Activated naive CD8-positive, alpha-beta T cell treated with anti-CD3 and anti-CD28 coated beads, Interleukin-2, amount 10 ng/mL, durations not matched to agents 7 days and 5 days (primary cell): ENCODE measurements at regions not wholly inside any gene's neighbourhood (a gene's known extent, or its start where the extent isn't known, plus 50 kb on each side); places are given as distances from the start of the nearest gene placed in this dataset.

Experiments
- ATAC-seq: fragments of 150-1000 bp; cut with Tn5 transposase; one replicate; pipeline ENCODE4 v1.10.0; 2021; ENCODE audit warnings: low read depth, moderate library complexity
- POLR2A ChIA-PET: fragments of 350-600 bp; sonication (Branson Sonifier 250); formaldehyde crosslinking; loops from one replicate; lab custom pipeline; 2021; ENCODE audit warnings: antibody characterized with exemption; lab: Charles Lee
- DNase-seq: peaks from one replicate; pipeline ENCODE4 v3.0.0; 2021
- H3K27ac Mint-ChIP-seq: one replicate; pipeline ENCODE4 v1.8.0; 2022; ENCODE audit warnings: mild to moderate bottlenecking, mixed read lengths
- H3K27me3 Mint-ChIP-seq: one replicate; pipeline ENCODE4 v1.8.0; 2022; ENCODE audit warnings: mild to moderate bottlenecking, moderate library complexity, mixed read lengths
- H3K36me3 Mint-ChIP-seq: one replicate; pipeline ENCODE4 v1.8.0; 2021; ENCODE audit warnings: mild to moderate bottlenecking, mixed read lengths
- H3K4me1 Mint-ChIP-seq: one replicate; pipeline ENCODE4 v1.8.0; 2021; ENCODE audit warnings: mixed read lengths
- H3K4me3 Mint-ChIP-seq: one replicate; pipeline ENCODE4 v1.8.0; 2022; ENCODE audit warnings: mild to moderate bottlenecking, moderate library complexity, mixed read lengths
- H3K9me3 Mint-ChIP-seq: one replicate; pipeline ENCODE4 v1.8.0; 2021; ENCODE audit warnings: mixed read lengths

DNA sequence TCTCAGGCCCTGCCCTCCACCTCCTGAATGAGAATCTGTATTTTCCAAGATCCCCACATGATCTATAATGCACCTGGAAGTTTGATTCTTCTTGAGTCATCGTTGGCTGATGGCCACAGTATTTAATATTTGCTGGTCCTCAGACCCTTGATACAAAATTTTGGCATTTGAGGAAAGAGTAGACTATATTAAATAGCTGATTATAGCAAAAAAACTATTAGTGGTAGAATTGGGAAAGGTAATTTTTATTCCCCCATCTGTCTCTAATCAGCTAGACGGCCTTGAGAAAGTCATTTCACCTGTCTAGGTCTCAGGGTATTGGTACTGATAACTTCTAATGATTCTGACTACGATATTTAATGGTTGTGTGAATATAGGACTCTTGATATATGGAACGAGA, 176.8 kb downstream of the BMP2 start:
- H3K36me3 Mint-ChIP-seq: no peaks in the 10 kb centered on the region
- no peaks in the 10 kb centered on the region for H3K9me3 Mint-ChIP-seq
- ATAC-seq (no peak), DNase-seq (no peak)
- no peak overlapping the region for H3K27ac Mint-ChIP-seq
- H3K4me1 Mint-ChIP-seq: no peaks in the 10 kb centered on the region
- POLR2A ChIA-PET: no interaction called here
- no peak overlapping the region for H3K4me3 Mint-ChIP-seq
- H3K27me3 Mint-ChIP-seq: no peaks in the 10 kb centered on the region

DNA sequence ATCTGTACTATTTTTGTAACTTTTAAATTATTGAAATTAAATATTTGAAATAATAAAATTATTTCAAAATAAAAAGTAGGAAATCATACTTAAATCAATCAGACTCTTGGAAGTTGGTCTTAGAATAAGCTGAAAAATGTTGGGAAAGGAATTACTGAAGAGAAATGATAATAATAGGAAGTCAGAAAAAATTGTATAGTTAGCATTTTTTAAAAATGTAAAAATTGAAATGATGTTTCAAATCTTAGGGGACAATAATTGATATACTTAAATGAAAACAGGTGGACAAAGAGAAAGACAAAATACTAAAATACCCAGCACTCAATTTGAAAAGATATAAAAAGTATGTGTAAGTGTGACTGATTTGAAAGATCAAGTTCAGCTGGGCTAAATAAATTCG, 186.1 kb downstream of the BMP2 start:
- Mint-ChIP-seq H3K4me1 (no peaks in the 10 kb centered on the region), H3K27ac (no peak overlapping the region), H3K4me3 (no peak overlapping the region), H3K36me3 (no peaks in the 10 kb centered on the region), H3K27me3 (no peaks in the 10 kb centered on the region), H3K9me3 (peaks cover 12% of the 10 kb centered on the region)
- POLR2A ChIA-PET: no interaction called here
- ATAC-seq: no peak
- no peak for DNase-seq

DNA sequence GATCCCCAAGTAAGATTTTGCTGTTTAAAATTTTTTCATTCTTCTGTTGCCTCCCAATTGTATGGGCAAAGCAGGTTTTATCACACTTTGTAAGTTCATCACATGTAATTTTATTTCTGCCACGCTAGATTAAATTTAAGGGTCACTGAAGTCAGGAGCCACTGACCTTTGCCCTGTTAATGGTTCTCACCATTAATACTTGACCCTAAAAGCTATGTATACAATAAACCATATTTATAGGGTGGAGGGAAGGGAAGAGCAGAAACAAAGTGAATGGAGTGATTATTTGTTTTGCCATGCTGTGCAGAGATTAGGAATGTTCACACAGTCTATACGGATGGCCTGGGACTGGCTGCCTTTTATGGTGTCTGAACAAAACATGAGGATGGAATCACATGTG, 186.7 kb downstream of the BMP2 start:
- Mint-ChIP-seq H3K27me3 (no peaks in the 10 kb centered on the region), H3K36me3 (no peaks in the 10 kb centered on the region), H3K4me3 (no peak overlapping the region), H3K4me1 (no peaks in the 10 kb centered on the region), H3K27ac (no peak overlapping the region), H3K9me3 (peaks cover 12% of the 10 kb centered on the region)
- POLR2A ChIA-PET: no interaction called here
- no peak for DNase-seq
- no peak for ATAC-seq

DNA sequence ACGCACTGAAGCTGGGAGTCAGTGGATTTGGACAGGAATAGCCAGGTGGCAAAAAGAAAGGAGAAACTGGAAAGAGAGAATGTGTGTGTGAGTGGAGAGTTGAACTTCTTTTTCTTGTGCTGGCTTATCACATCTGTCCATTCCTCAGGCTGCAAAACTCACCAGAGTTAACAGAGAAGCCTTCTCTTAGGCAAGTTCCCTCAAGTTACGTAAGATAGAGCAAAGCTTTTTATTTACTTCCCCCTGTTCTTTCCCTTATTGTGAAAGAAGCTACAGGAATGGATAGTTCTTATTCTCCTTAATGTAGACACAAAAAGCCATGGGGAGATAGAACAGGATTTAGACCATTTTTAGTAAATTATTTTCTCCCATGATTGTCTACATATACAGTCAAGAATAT, 188.6 kb downstream of the BMP2 start:
- H3K27ac Mint-ChIP-seq: no peak overlapping the region

DNA sequence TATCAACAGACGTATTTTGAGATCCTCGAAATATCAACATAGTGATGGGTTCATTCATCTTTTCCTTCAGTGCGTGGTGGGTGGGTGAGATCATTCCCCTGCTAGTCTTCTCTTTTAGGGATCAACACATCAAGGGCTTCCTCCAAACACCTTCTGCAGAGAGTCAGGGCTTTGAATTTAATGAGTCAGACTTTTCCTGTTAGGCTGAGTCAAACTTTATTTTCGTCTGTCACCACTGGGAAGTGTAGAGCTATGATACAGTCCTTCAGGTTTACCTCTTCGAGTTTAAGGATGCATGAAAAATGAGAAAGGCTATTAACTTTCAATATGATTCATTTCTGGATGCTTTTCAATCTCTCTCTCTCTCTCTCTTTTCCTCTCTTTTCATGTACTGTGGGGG, 189.1 kb downstream of the BMP2 start:
- POLR2A ChIA-PET: no interaction called here
- H3K4me1 Mint-ChIP-seq: no peaks in the 10 kb centered on the region
- no peak overlapping the region for H3K27ac Mint-ChIP-seq
- ATAC-seq (no peak), DNase-seq (no peak)
- no peaks in the 10 kb centered on the region for H3K36me3 Mint-ChIP-seq
- H3K9me3 Mint-ChIP-seq: peaks cover 4% of the 10 kb centered on the region
- no peaks in the 10 kb centered on the region for H3K27me3 Mint-ChIP-seq
- H3K4me3 Mint-ChIP-seq: no peak overlapping the region

More for the DNA sequence above, 188.6 kb downstream of the BMP2 start:
- no peaks in the 10 kb centered on the region for H3K4me1 Mint-ChIP-seq
- POLR2A ChIA-PET: no interaction called here
- H3K4me3 Mint-ChIP-seq: no peak overlapping the region
- ATAC-seq: no peak
- H3K36me3 Mint-ChIP-seq: no peaks in the 10 kb centered on the region
- no peak for DNase-seq
- H3K27me3 Mint-ChIP-seq: no peaks in the 10 kb centered on the region
- peaks cover 6% of the 10 kb centered on the region for H3K9me3 Mint-ChIP-seq

DNA sequence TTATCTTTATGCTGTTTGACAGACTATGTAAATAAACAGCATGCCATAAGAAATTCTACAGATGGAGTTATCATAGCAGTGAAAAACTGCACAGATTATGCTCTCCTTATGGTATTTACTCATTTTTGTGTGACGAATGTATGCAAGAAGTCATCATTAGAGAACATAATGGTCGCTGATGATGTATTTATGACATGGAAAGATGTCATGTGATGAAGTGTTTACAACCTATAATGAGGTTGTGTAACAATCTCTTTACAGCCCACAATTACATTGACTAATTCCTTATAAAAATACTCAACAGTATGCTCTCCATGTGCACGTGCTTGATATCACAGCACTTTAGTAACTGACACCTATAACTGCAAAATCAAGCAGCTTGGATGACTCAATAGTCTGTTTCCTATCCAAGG, 192.4 kb downstream of the BMP2 start:
- no peaks in the 10 kb centered on the region for H3K36me3 Mint-ChIP-seq
- peaks cover 3% of the 10 kb centered on the region for H3K9me3 Mint-ChIP-seq
- ATAC-seq (no peak), DNase-seq (no peak)
- POLR2A ChIA-PET: no interaction called here
- no peaks in the 10 kb centered on the region for H3K4me1 Mint-ChIP-seq
- H3K27ac Mint-ChIP-seq: no peak overlapping the region
- H3K27me3 Mint-ChIP-seq: no peaks in the 10 kb centered on the region
- H3K4me3 Mint-ChIP-seq: no peak overlapping the region

DNA sequence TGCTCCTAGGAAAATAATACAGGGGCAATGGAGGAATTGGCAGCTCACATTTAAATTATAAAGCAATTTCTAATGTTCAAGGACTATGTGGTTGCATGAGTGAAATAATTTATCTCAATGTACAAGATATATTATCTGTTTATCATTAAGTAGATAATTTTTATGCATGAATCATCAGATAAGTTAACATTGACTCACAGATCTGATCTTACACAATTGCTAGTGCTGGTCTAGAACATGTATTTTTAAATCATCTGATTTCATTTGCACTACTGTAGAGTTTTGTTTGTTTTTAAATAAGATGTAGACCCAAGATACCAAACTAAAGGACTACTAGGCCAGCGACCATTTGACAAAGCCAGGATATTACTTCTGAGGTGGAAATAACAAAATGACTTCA, 199.2 kb downstream of the BMP2 start:
- POLR2A ChIA-PET: no interaction called here
- ATAC-seq (no peak), DNase-seq (no peak)
- no peaks in the 10 kb centered on the region for H3K27me3 Mint-ChIP-seq
- no peaks in the 10 kb centered on the region for H3K36me3 Mint-ChIP-seq
- H3K27ac Mint-ChIP-seq: no peak overlapping the region
- H3K9me3 Mint-ChIP-seq: peaks cover 8% of the 10 kb centered on the region
- no peaks in the 10 kb centered on the region for H3K4me1 Mint-ChIP-seq
- H3K4me3 Mint-ChIP-seq: no peak overlapping the region

DNA sequence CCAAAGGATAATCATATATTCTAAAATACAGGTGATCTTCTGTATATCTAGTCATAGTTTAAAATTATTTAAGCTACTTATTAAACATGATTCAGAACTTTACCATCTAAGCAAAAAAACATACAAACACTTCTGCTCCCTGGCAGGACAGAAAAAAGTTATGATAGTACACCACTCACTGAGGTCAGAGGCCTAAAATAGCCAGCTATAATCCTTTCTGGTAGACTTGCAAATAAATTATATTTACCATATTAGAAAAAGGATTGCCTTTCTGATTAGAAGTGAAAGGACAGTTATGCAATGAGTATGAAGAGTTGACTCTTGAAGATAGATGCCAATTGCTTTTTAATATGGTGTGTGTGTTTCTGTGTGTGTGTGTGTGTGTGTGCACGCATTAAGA, 207.4 kb downstream of the BMP2 start:
- Mint-ChIP-seq H3K27ac (no peak overlapping the region), H3K27me3 (no peaks in the 10 kb centered on the region), H3K36me3 (no peaks in the 10 kb centered on the region), H3K4me1 (no peaks in the 10 kb centered on the region), H3K9me3 (peaks cover 3% of the 10 kb centered on the region), H3K4me3 (no peak overlapping the region)
- ATAC-seq (no peak), DNase-seq (no peak)
- POLR2A ChIA-PET: no interaction called here

DNA sequence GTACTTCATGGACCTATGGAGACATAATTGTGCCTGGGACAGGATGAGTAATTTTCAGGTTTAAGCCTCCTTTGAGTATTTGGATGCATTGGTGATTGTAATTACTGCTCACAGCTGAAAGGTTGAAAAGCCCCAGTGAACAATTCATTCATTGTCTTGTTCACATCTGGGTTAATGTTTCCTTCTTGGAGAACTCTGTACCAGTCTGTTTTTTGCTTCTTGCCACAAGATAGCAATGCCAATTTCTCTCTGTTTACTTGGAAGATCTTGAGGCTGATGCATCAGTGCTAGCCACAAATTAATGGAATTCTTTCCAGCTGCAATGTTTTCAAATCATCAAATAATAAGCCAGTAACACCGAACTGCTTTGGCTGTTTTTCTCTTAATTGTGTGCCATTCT, 207.8 kb downstream of the BMP2 start:
- Mint-ChIP-seq H3K9me3 (peaks cover 3% of the 10 kb centered on the region), H3K27ac (no peak overlapping the region), H3K36me3 (no peaks in the 10 kb centered on the region), H3K4me3 (no peak overlapping the region), H3K4me1 (no peaks in the 10 kb centered on the region), H3K27me3 (no peaks in the 10 kb centered on the region)
- DNase-seq (no peak), ATAC-seq (no peak)
- POLR2A ChIA-PET: no interaction called here

DNA sequence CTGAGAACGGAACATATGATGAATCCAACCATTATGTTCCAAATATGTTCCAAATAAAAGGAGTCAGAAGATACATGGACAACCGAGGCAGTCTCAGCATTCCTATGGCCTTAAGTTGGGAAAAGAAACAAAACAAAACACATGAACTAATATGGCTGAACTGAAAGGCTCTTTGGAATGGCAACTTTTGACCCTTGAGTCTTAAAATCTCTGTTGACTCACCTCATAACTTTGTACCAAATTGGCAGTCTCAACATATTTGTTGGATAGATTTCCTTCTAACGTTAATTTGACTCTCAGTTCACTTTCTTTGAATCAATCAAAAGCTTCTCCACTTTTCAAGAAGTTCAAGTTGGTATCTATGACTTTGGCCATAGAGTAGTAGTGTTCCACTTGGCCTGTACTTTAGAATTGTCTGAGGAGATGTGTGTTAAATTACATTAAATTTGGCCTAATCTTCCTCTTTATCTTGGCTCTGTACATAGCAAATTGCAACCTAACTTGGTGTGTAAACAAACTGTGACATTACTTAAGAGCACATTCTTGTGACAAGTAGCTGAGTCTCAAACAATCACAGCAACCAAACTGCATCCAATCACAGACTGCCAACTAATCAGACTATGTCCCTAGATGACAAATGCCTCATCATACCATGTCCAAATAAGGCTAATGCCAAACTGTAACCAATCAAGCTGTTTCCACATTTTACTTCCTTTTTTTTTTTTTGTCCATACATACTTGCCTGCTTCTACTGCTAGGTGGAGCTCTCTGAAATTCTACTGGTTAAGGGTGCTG, 208.8 kb downstream of the BMP2 start:
- no peak overlapping the region for H3K27ac Mint-ChIP-seq
- H3K27me3 Mint-ChIP-seq: no peaks in the 10 kb centered on the region
- H3K4me3 Mint-ChIP-seq: no peak overlapping the region
- H3K9me3 Mint-ChIP-seq: peaks cover 3% of the 10 kb centered on the region
- POLR2A ChIA-PET: no interaction called here
- DNase-seq (no peak), ATAC-seq (no peak)
- no peaks in the 10 kb centered on the region for H3K36me3 Mint-ChIP-seq
- no peaks in the 10 kb centered on the region for H3K4me1 Mint-ChIP-seq

DNA sequence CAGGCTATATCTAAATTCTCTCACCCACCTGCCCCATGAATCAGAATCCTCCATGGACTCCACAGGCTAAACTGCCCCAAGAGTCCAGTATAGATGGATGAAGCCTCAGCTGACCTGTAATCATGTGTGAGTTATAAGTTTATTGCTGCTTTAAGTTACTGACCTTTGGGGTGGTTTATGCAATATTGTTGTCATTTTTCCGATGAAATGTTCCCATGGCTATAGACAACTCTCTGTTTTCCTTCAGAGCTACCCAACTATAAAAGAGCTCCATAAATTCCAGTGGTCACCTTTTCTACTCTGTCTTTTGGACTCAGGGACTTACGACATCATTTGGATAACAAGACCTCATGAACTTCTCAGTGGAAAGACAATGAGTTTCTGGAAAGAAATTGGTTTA, 212.1 kb downstream of the BMP2 start:
- ATAC-seq: no peak
- Mint-ChIP-seq H3K36me3 (no peaks in the 10 kb centered on the region), H3K4me3 (no peak overlapping the region), H3K9me3 (peaks cover 2% of the 10 kb centered on the region), H3K4me1 (no peaks in the 10 kb centered on the region), H3K27me3 (no peaks in the 10 kb centered on the region), H3K27ac (no peak overlapping the region)
- POLR2A ChIA-PET: no interaction called here
- no peak for DNase-seq

DNA sequence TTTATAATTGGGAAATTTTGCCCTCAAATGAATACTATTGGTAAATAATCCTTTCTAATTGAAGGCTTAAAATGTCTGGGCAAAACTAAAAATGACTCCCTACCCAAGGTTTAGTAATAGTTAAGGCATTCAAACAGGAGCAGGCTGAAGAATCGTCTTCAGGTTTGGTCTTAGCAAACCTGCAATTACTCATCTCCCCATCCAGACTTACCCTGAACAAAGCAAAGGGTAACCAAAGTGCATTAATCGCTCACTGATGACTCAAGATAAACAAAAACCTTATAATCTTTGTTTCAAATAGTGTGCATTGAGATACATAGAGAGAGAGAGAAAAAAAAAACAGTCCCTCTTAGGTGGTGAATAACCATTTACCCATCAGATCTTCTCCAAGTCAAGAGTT, 225.5 kb downstream of the BMP2 start:
- Mint-ChIP-seq H3K27ac (no peak overlapping the region), H3K27me3 (no peaks in the 10 kb centered on the region), H3K4me3 (no peak overlapping the region), H3K36me3 (no peaks in the 10 kb centered on the region), H3K9me3 (peaks cover 14% of the 10 kb centered on the region), H3K4me1 (no peaks in the 10 kb centered on the region)
- DNase-seq: no peak
- POLR2A ChIA-PET: no interaction called here
- no peak for ATAC-seq

DNA sequence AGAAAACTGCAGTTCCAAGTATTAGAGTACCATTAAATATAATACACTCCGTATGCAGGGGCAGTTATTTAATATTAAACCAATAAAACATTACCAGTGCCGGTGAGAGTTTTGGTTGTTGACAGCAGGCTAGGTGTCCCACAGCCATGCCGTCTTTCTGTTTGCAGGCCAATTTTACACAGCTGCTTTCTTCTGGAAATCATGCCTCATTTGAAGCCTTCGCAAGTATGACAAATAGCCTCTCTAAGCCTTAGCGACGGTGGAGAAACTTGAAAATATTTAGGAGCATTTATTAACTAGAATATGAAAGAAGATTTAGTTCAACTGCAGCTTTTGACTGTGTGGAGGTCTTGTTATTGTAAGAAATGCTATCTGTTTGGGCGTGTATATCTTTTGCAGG, 226.0 kb downstream of the BMP2 start:
- Mint-ChIP-seq H3K4me1 (no peaks in the 10 kb centered on the region), H3K4me3 (no peak overlapping the region), H3K27ac (no peak overlapping the region), H3K36me3 (no peaks in the 10 kb centered on the region), H3K27me3 (no peaks in the 10 kb centered on the region), H3K9me3 (peaks cover 14% of the 10 kb centered on the region)
- no peak for ATAC-seq
- POLR2A ChIA-PET: no interaction called here
- no peak for DNase-seq

DNA sequence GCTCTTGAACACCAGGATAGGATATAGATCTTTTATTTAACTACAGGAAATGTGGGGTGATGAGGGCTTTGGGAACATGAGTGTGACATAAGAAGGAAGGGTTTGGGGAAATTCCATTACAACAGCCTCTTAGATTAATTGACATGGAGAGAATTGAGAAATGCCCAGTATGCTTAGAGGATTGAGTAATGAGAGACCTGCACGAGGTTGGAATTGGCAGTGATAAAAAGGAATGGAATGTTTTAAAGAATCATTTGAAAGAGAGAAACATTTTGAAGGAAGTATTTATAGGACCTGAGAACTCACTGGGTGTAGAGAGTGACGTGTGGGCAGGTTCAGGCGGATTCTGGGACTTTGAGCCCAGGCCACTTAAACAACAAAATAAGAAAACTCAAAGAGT, 227.0 kb downstream of the BMP2 start:
- Mint-ChIP-seq H3K27ac (no peak overlapping the region), H3K4me3 (no peak overlapping the region), H3K9me3 (peaks cover 14% of the 10 kb centered on the region), H3K36me3 (no peaks in the 10 kb centered on the region), H3K4me1 (no peaks in the 10 kb centered on the region), H3K27me3 (no peaks in the 10 kb centered on the region)
- ATAC-seq (no peak), DNase-seq (no peak)
- POLR2A ChIA-PET: no interaction called here

DNA sequence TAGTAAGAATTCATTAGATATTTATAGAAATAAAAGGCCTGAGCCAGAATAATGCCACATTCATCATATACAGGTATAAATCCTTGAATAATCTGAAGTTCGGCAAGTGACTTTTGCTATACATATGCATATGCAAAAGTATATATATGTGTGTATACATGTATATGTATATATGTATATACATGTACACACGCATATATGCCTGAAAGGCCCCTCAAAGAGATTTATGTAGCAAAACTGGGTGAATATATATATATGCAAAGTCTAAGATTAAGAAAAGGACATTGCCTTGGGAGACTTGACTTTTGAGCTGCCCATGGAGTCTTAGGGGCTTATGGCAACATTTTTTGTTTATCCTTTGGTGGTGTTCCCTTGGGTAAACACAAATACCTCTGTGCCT, 231.4 kb downstream of the BMP2 start:
- H3K4me1 Mint-ChIP-seq: no peaks in the 10 kb centered on the region
- POLR2A ChIA-PET: no interaction called here
- H3K9me3 Mint-ChIP-seq: peaks cover 18% of the 10 kb centered on the region

More for the DNA sequence above, 231.4 kb downstream of the BMP2 start:
- no peak for DNase-seq
- no peaks in the 10 kb centered on the region for H3K27me3 Mint-ChIP-seq
- no peaks in the 10 kb centered on the region for H3K36me3 Mint-ChIP-seq
- H3K4me3 Mint-ChIP-seq: no peak overlapping the region
- ATAC-seq: no peak
- no peak overlapping the region for H3K27ac Mint-ChIP-seq
